Adrenal gland (tissue), 5 donors: ENCODE measurements at regions not wholly inside any gene's neighbourhood (a gene's known extent, or its start where the extent isn't known, plus 50 kb on each side); places are given as distances from the start of the nearest gene placed in this dataset.

Source experiments
- CTCF ChIP-seq, 6 experiments: fragments of 450-650 bp in 4 of 6; fragments of 200-600 bp in 2 of 6; sonication (generic) in 1 of 6; IDR thresholded peaks; 1 replicate in 5 of 6; 2 replicates in 1 of 6; pipeline versions ENCODE4 v1.5.1 to v1.8.0; 2016 to 2021; ENCODE audit warnings: antibody characterized with exemption in 6 of 6, mild to moderate bottlenecking in 2 of 6, moderate library complexity in 1 of 6
- POLR2A ChIP-seq, 2 donors: fragments of 450-650 bp; IDR thresholded peaks; one replicate each; pipeline ENCODE4 v1.6.1; 2017; ENCODE audit warnings: antibody characterized with exemption in 2 of 2, mild to moderate bottlenecking in 2 of 2, moderate library complexity in 1 of 2
- donor health status: DM: no; HTN: no; CAD: no.

- TF ChIP-seq CTCF (IDR thresholded peaks at IDR 0.05) (no peak), POLR2A (IDR thresholded peaks at IDR 0.05) (no peak)
Observed at GRCh38 chr12:111006621-111007020, 86.2 kb upstream of the MYL2 start.
